ENCODE measurements at regions not wholly inside any gene's neighbourhood (a gene's known extent, or its start where the extent isn't known, plus 50 kb on each side); places are given as distances from the start of the nearest gene placed in this dataset.

GRCh38 chr6:37580176-37580955 lies 80.7 kb upstream of the CCDC167 start:
- no peak for TF ChIP-seq CTCF (IDR thresholded peaks at IDR 0.05; ENCODE audit: borderline replicate concordance, insufficient read depth, low read depth, low read length)
- no peak overlapping the region for H3K4me3 ChIP-seq (ENCODE audit: low read depth, low read length)

GRCh38 chr6:37579444-37580067 lies 79.9 kb upstream of the CCDC167 start:
- no peak overlapping the region for H3K4me3 ChIP-seq (ENCODE audit: low read depth, low read length)
- no peak for TF ChIP-seq CTCF (IDR thresholded peaks at IDR 0.05; ENCODE audit: borderline replicate concordance, insufficient read depth, low read depth, low read length)

GRCh38 chr6:37578104-37578503 lies 78.4 kb upstream of the CCDC167 start:
- TF ChIP-seq CTCF (IDR thresholded peaks at IDR 0.05; ENCODE audit: borderline replicate concordance, insufficient read depth, low read depth, low read length) = no peak
- no peak overlapping the region for H3K4me3 ChIP-seq (ENCODE audit: low read depth, low read length)

- H3K4me3 ChIP-seq (ENCODE audit: low read depth, low read length) = no peak overlapping the region
- no peak for TF ChIP-seq CTCF (IDR thresholded peaks at IDR 0.05; ENCODE audit: borderline replicate concordance, insufficient read depth, low read depth, low read length)
Observed at GRCh38 chr6:37576336-37576737, 76.6 kb upstream of the CCDC167 start.

GRCh38 chr6:37575221-37575620 lies 75.5 kb upstream of the CCDC167 start:
- no peak for TF ChIP-seq CTCF (IDR thresholded peaks at IDR 0.05; ENCODE audit: borderline replicate concordance, insufficient read depth, low read depth, low read length)
- H3K4me3 ChIP-seq (ENCODE audit: low read depth, low read length) = no peak overlapping the region

GRCh38 chr6:37572334-37572733 lies 72.6 kb upstream of the CCDC167 start:
- no peak overlapping the region for H3K4me3 ChIP-seq (ENCODE audit: low read depth, low read length)
- TF ChIP-seq CTCF (IDR thresholded peaks at IDR 0.05; ENCODE audit: borderline replicate concordance, insufficient read depth, low read depth, low read length) = no peak
